ENCODE measurements at regions not wholly inside any gene's neighbourhood (a gene's known extent, or its start where the extent isn't known, plus 50 kb on each side); places are given as distances from the start of the nearest gene placed in this dataset.

DNA sequence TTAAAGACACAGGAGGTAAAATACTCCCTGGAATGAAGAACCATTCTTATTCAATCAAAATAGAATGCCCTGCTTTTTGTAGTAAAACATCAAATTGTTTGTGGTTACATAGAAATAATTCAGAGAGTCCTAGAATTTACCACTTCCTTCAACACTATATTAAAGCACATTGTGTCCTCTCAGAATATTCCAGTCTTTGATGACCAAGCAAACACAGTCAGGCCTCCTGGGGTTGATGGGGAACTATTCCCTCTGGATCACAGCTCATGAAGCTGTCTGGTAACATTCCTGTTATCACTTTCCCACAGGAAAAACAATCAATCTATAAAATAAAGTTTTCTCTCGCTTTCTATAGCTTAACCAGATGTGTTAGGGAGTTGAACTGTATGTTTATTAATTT lies 389.3 kb downstream of the KCNA4 start:
- TF ChIP-seq, protein P1, sequence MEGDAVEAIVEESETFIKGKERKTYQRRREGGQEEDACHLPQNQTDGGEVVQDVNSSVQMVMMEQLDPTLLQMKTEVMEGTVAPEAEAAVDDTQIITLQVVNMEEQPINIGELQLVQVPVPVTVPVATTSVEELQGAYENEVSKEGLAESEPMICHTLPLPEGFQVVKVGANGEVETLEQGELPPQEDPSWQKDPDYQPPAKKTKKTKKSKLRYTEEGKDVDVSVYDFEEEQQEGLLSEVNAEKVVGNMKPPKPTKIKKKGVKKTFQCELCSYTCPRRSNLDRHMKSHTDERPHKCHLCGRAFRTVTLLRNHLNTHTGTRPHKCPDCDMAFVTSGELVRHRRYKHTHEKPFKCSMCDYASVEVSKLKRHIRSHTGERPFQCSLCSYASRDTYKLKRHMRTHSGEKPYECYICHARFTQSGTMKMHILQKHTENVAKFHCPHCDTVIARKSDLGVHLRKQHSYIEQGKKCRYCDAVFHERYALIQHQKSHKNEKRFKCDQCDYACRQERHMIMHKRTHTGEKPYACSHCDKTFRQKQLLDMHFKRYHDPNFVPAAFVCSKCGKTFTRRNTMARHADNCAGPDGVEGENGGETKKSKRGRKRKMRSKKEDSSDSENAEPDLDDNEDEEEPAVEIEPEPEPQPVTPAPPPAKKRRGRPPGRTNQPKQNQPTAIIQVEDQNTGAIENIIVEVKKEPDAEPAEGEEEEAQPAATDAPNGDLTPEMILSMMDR (conservative IDR thresholded peaks at IDR 0.05; ENCODE audit: low read length), result no peak
- no peak for TF ChIP-seq EZH2phosphoT487 (IDR thresholded peaks at IDR 0.05; ENCODE audit: borderline replicate concordance)

All from Loucy (cell line).